HEK293 (cell line): ENCODE measurements at regions not wholly inside any gene's neighbourhood (a gene's known extent, or its start where the extent isn't known, plus 50 kb on each side); places are given as distances from the start of the nearest gene placed in this dataset.

ENCODE experiments used
- CTCF ChIP-seq: fragments of 450-650 bp; formaldehyde crosslinking; IDR thresholded peaks from 2 replicates; pipeline ENCODE4 v1.5.1; 2016; ENCODE audit warnings: missing biosample characterization, missing genetic modification characterization
- YY1 ChIP-seq: fragments of 450-650 bp; formaldehyde crosslinking; IDR thresholded peaks from 2 replicates; pipeline ENCODE4 v1.5.1; 2018; ENCODE audit warnings: missing biosample characterization, missing genetic modification characterization
- ZNF366 ChIP-seq: fragments of 450-650 bp; formaldehyde crosslinking; conservative IDR thresholded peaks from 2 replicates; pipeline ENCODE4 v1.5.1; 2016; ENCODE audit warnings: missing biosample characterization, missing genetic modification characterization

DNA sequence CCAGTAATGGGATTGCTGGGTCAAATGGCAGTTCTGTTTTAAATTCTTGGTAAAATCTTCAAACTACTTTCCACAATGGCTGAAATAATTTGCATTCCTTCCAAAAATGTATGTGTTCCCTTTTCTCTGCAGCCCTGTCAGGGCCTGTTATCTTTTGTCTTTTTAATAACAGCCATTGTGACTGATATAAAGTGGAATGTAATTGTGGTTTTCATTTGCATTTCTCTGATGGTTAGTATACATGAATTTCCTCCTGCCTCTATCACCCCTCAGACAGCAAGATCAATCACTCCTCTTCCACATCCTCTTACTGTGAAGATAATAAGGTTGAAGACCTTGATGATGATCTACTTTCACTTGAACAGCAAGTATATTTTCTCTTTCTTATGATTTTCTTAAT lies 304.8 kb upstream of the FSIP2 start:
- no peak for TF ChIP-seq ZNF366 (tag by site-specific recombination)
- TF ChIP-seq YY1 = no peak
- TF ChIP-seq CTCF (tag by site-specific recombination) = no peak
